PFSK-1 (cell line): ENCODE measurements at regions not wholly inside any gene's neighbourhood (a gene's known extent, or its start where the extent isn't known, plus 50 kb on each side); places are given as distances from the start of the nearest gene placed in this dataset.

Experiments
- FOXP2 ChIP-seq: optimal IDR thresholded peaks from 2 replicates; pipeline ENCODE3; 2011; ENCODE audit warnings: borderline replicate concordance, control low read depth, inconsistent platforms; ENCODE audit not compliant: insufficient read depth; ENCODE audit errors: extremely low read length, extremely low read depth
- POLR2AphosphoS5 ChIP-seq: IDR thresholded peaks from 2 replicates; pipeline ENCODE4 v1.6.1; 2012; ENCODE audit warnings: low read depth, mild to moderate bottlenecking, control low read depth, low read length, moderate library complexity
- REST ChIP-seq, 2 experiments: IDR thresholded peaks; 2 replicates each; pipeline versions ENCODE4 v1.6.1 to v1.8.0; 2011 to 2012; ENCODE audit warnings: low read depth in 2 of 2, low read length in 2 of 2, control low read depth in 1 of 2, inconsistent platforms in 1 of 2, mild to moderate bottlenecking in 1 of 2, moderate library complexity in 1 of 2; ENCODE audit not compliant: insufficient read depth in 1 of 2
- SIN3A ChIP-seq: IDR thresholded peaks from 2 replicates; pipeline ENCODE4 v1.6.1; 2012; ENCODE audit warnings: mild to moderate bottlenecking, low read length, moderate library complexity, borderline replicate concordance; ENCODE audit not compliant: insufficient read depth
- TAF1 ChIP-seq: IDR thresholded peaks from 2 replicates; pipeline ENCODE4 v1.6.1; 2012; ENCODE audit warnings: low read length, control low read depth, borderline replicate concordance; ENCODE audit not compliant: insufficient read depth

DNA sequence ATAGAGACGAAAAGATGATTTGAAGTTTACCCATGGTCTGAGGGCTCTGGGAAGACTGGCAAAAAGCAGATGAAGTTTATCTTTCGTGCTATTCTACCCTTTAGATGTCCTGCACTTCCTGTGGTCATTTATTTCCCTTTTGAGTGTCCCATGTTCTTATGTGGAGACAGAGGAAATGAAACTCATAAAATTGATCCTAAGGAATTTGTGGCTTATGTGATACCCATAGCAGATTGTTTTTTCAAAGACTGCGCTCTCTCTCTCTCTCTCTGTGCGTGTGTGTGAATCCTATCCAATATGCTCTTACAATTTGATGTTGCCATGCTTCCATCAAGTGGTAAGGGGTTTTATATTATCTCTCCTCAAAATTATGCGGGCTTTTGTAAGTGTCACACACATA lies 607.5 kb upstream of the DPPA4 start:
- TF ChIP-seq POLR2AphosphoS5: no peak
- no peak for TF ChIP-seq REST (IDR thresholded peaks at IDR 0.05; ENCODE audit: insufficient read depth in 1 of 2, low read depth in 2 of 2, low read length in 2 of 2)
- TF ChIP-seq FOXP2: no peak
- TF ChIP-seq TAF1: no peak
- TF ChIP-seq SIN3A: no peak

GRCh38 chr3:109952924-109953323 lies 615.6 kb upstream of the DPPA4 start:
- TF ChIP-seq FOXP2 (no peak), TAF1 (no peak), POLR2AphosphoS5 (no peak), REST (IDR thresholded peaks at IDR 0.05; ENCODE audit: insufficient read depth in 1 of 2, low read depth in 2 of 2, low read length in 2 of 2) (no peak)

- no peak for TF ChIP-seq REST (IDR thresholded peaks at IDR 0.05; ENCODE audit: insufficient read depth in 1 of 2, low read depth in 2 of 2, low read length in 2 of 2)
These were observed 626.5 kb upstream of the DPPA4 start for GRCh38 chr3:109963831-109964230.

DNA sequence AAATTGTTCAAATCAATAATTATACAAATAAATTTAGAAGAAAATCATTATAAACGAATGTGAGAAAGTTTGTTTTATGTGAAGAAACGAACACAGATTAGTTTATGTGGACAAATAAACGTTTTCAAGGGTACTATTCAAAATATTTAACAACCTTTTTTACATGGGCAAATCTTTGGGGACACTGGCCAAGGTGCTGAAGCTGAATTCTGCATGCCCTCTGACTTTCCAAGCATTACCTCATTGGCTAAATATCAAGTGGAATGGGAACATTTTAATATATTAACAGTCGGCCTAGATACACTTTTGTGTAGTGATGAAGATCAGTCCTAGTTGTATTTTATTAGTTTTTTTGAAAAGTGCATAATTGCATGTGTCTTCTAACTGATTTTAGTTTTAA lies 636.4 kb upstream of the DPPA4 start:
- TF ChIP-seq REST (IDR thresholded peaks at IDR 0.05; ENCODE audit: insufficient read depth in 1 of 2, low read depth in 2 of 2, low read length in 2 of 2) (peak in 1 of 2 experiments; percentile 85; a peak in 2 of 4 replicates), TAF1 (no peak), POLR2AphosphoS5 (no peak)

- no peak for TF ChIP-seq SIN3A
These were observed 640.6 kb upstream of the DPPA4 start for GRCh38 chr3:109977897-109978296.

- TF ChIP-seq REST (IDR thresholded peaks at IDR 0.05; ENCODE audit: insufficient read depth in 1 of 2, low read depth in 2 of 2, low read length in 2 of 2) (no peak), SIN3A (no peak), FOXP2 (no peak), POLR2AphosphoS5 (no peak), TAF1 (no peak)
These were observed 644.9 kb upstream of the DPPA4 start for GRCh38 chr3:109982201-109982600.
